Activated naive CD4-positive, alpha-beta T cell treated with anti-CD3 and anti-CD28 coated beads, Interleukin-2, amount 50 U/mL, for 24 hours (primary cell): ENCODE measurements at regions not wholly inside any gene's neighbourhood (a gene's known extent, or its start where the extent isn't known, plus 50 kb on each side); places are given as distances from the start of the nearest gene placed in this dataset.

ENCODE experiments used
- H3K27ac Mint-ChIP-seq: one replicate; pipeline ENCODE4 v1.8.0; 2021; ENCODE audit warnings: mild to moderate bottlenecking, mixed read lengths
- H3K27me3 Mint-ChIP-seq: one replicate; pipeline ENCODE4 v1.8.0; 2021; ENCODE audit warnings: mixed read lengths
- H3K36me3 Mint-ChIP-seq: one replicate; pipeline ENCODE4 v1.8.0; 2021; ENCODE audit warnings: mixed read lengths
- H3K4me1 Mint-ChIP-seq: one replicate; pipeline ENCODE4 v1.8.0; 2021; ENCODE audit warnings: mixed read lengths
- H3K4me3 Mint-ChIP-seq: one replicate; pipeline ENCODE4 v1.8.0; 2021; ENCODE audit warnings: mild to moderate bottlenecking, mixed read lengths
- H3K9me3 Mint-ChIP-seq: one replicate; pipeline ENCODE4 v1.8.0; 2021; ENCODE audit warnings: mixed read lengths

DNA sequence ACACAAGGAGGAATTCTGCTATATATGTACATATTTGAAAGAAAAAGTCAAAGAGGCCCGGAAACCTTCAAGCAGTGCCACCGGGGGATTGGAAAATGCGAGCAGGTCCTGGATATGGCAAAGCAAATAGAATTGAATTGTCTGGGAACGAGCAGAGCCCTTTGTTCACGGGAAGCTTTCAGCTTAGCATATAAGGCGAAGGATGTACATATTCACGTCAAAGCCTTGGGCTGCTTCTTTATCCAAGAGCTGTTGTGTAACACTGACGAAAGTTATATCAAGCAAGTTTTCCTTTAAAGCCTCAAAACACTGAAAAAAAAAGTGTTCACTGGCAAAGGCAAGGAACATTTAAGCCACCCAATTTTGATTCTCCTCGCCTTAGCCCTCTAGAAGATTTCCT lies 171.0 kb downstream of the GPX5 start:
- no peaks in the 10 kb centered on the region for H3K9me3 Mint-ChIP-seq
- no peak overlapping the region for H3K27ac Mint-ChIP-seq
- H3K4me3 Mint-ChIP-seq: no peak overlapping the region
- peaks cover 73% of the 10 kb centered on the region for H3K27me3 Mint-ChIP-seq
- peaks cover 3% of the 10 kb centered on the region for H3K36me3 Mint-ChIP-seq
- peaks cover 14% of the 10 kb centered on the region for H3K4me1 Mint-ChIP-seq

DNA sequence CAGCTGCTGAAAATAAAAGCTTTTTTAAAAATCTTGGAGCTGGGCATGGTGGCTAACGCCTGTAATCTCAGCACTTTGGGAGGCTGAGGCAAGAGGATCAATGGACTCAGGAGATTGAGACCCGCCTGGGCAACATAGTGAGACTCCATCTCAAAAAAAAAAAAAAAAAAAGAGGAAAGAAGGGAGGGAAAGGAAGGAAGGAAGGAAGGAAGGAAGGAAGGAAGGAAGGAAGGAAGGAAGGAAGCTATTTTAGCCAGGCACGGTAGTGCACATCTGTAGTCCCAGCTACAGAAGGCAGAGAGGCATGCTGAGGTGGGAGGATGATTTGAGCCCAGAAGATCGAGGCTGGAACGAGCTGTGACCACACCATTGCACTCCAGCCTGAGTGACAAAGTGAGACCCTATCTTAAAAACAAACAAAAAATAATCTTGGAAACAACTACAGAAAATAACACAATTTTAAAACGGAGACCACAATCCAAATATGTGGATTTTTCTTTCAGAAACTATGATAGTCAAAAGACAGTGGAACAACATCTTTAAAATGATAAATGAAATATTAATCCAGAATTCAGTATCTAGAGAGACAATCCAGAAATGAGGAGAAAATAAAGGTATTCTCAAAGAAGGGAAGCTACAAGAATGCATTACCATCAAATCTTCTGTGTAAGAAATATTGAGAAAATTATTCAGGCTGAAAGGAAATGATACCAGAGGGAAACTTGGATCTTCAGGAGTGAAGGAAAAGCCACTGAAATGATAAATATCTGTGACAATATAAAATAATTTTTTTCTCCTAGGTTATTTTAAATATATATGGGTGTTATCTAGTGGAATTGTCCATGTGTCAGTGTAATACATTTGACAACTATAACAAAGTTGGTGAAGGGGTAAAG lies 182.0 kb downstream of the GPX5 start:
- Mint-ChIP-seq H3K27me3 (peaks cover 75% of the 10 kb centered on the region), H3K4me3 (no peak overlapping the region), H3K36me3 (peaks cover 23% of the 10 kb centered on the region), H3K9me3 (peaks cover 34% of the 10 kb centered on the region), H3K4me1 (peaks cover 6% of the 10 kb centered on the region), H3K27ac (peak overlapping the region; percentile 46)

DNA sequence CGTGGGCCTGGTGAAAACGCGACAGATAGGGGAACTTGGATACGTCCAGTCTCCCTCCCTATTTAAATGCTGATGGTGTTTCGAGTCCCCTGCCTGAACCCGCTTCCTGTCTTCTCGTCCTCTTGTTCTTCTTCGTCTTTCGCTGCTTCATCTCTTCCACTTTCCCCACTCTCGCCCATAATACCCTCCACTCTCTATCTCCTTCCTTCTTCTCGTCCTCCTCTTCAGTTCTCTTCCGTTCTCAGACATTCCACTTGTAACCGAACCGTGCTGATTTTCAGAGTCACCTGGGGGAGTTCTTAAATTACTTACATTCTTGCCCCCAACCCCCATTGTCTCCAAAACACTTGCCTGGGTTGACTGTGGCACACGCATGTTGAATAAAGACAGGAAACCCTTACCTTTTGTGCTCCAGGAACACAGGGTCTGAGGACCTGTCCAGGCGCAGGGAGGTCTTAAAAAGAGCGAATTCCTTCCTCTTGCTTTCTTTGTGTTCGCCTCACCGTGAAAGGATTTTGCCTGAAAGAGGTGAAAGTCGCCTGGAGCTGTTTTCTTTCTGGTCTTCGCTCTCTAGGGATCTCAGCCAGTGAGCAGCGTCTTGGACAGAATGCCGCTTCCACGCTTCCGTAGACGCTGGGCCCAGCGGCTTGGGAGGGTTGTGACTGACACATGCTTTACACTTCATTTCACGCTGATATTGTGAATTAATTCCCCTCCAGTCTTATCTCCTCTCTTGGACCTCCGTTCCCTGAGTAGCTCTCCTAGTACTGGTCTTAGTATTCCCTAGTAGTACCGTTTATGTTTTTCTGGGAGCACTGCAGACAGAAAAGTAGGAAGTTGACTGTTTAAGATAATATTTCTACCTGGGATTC lies 184.0 kb downstream of the GPX5 start:
- Mint-ChIP-seq H3K27me3 (peaks cover 59% of the 10 kb centered on the region), H3K9me3 (peaks cover 34% of the 10 kb centered on the region), H3K36me3 (peaks cover 21% of the 10 kb centered on the region), H3K4me1 (peaks cover 6% of the 10 kb centered on the region), H3K27ac (no peak overlapping the region), H3K4me3 (peak overlapping the region; percentile 50)

DNA sequence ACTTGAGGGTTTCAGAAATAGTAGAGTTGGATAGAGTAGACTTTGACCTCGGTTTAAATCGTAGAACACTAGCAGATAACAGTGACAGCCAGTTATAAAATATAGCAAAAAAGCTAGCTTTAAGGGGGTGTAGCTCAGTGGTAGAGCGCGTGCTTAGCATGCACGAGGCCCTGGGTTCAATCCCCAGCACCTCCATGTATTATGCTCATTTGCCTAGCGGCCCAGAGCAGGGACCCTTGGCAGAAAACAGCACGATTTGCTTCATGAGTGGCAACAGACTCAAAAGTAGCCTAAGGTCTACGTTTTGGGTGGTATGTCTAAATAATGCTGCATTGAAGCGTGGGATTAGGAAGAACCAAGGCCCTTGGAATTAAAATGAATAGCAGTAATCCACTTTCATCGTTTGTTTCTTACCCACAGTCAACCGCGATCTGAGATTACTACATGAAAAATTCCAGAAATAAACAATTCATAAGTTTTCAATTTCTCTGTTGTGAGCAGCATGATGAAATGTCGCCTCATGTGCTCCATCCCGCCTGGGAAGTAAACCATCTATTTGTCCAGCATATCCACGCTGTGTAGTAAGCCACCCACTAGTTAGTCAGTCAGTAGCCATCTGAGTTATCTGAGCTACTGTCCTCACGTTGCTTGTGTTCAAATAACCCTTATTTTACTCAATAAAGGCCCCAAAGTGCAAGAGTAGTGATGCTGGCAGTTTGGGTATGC lies 184.9 kb downstream of the GPX5 start:
- H3K9me3 Mint-ChIP-seq: peaks cover 34% of the 10 kb centered on the region
- H3K4me3 Mint-ChIP-seq: no peak overlapping the region
- peaks cover 6% of the 10 kb centered on the region for H3K4me1 Mint-ChIP-seq
- H3K36me3 Mint-ChIP-seq: peaks cover 21% of the 10 kb centered on the region
- peak overlapping the region; percentile 53 for H3K27ac Mint-ChIP-seq
- H3K27me3 Mint-ChIP-seq: peaks cover 56% of the 10 kb centered on the region

DNA sequence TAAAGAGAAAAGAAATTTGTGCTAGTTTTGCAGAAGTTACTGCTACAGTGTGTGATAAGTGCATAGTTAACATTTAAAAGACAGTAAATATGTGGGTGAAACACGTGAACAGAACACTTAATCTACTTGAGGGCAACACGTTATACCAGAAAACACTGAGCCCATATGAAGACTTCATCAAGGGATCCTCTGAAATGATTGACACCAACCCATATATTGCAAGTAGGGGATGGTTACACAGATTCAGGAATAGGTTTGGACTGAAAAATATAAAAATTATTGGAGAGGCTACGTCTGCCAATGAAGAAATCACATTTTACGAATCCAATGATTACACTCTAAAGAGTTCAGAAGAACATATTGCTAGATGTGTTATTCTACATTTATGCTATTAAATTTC lies 185.6 kb downstream of the GPX5 start:
- H3K9me3 Mint-ChIP-seq: peaks cover 31% of the 10 kb centered on the region
- peaks cover 53% of the 10 kb centered on the region for H3K27me3 Mint-ChIP-seq
- H3K27ac Mint-ChIP-seq: no peak overlapping the region
- H3K4me1 Mint-ChIP-seq: peaks cover 6% of the 10 kb centered on the region
- H3K4me3 Mint-ChIP-seq: no peak overlapping the region
- peaks cover 19% of the 10 kb centered on the region for H3K36me3 Mint-ChIP-seq

DNA sequence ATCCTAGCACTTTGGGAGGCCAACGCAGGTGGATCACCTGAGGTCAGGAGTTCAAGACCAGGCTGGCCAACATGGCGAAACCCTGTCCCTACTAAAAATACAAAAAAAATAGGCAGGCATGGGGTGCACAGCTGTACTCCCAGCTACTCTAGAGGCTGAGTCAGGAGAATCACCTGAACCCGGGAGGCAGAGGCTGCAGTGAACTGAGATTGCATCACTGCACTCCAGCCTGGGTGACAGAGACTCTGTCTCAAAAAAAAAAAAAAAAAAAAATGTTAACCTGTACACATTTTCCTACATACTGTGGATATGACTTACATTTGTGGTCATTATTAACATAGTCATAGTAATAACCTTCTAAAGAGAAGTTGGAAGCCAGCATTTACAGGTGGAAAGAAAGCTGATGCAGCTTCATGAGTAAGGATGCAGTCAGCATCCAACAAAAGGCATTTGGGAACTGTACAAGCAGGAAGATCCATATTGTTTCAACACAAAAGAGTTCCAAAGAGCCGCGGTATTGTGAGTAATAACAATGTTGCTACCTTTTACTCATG lies 186.2 kb downstream of the GPX5 start:
- H3K9me3 Mint-ChIP-seq: peaks cover 25% of the 10 kb centered on the region
- H3K27me3 Mint-ChIP-seq: peaks cover 51% of the 10 kb centered on the region
- peaks cover 6% of the 10 kb centered on the region for H3K4me1 Mint-ChIP-seq
- H3K36me3 Mint-ChIP-seq: peaks cover 17% of the 10 kb centered on the region
- no peak overlapping the region for H3K27ac Mint-ChIP-seq
- no peak overlapping the region for H3K4me3 Mint-ChIP-seq

DNA sequence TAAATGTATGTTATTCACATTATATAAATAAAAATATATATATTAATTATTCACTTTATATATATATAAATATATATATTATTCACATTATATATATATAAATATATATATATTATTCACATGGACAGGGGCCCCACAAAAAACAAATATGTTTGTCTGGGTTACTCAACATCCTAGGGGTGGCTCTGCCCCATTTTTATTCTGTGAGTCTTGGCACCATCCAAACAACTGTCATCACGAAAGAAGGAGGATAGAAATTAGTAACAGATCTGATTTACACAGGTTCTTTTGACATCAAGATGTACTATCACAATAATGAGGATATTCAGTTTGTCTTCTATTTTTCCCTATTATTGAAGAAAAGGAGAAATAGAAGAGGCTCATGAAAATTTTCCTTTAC lies 187.3 kb downstream of the GPX5 start:
- H3K4me1 Mint-ChIP-seq: peaks cover 6% of the 10 kb centered on the region
- no peak overlapping the region for H3K27ac Mint-ChIP-seq
- peaks cover 48% of the 10 kb centered on the region for H3K27me3 Mint-ChIP-seq
- H3K4me3 Mint-ChIP-seq: no peak overlapping the region
- H3K9me3 Mint-ChIP-seq: peaks cover 18% of the 10 kb centered on the region
- H3K36me3 Mint-ChIP-seq: peaks cover 13% of the 10 kb centered on the region

DNA sequence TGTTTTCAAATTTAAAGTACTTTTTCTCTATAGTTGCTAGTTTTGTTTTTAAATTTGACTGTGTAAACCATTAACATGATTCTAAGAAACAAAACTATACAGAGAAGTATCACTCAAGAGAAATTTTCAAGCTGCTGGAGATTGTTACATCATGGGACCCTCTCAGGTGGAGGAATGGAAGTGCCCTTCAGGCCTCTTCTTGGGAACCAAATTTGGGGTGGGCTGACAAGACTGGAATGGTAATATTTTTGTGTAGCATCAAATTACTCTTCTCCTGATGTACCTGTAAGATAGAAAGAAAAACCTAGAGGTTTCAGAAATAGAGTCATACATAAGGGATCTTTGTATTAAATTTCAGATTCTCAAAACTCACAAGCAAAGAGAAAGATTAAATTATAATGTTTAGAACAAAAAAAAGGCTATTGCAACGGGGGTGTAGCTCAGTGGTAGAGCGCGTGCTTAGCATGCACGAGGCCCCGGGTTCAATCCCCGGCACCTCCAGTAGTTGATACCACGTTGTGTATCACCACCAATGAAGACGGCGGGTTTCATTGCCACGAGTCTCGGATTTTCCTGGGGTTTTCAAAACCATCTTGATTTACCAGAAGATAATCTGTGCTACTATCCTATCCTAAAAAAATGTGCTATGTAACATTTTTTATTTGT lies 193.7 kb downstream of the GPX5 start:
- Mint-ChIP-seq H3K4me1 (no peaks in the 10 kb centered on the region), H3K36me3 (no peaks in the 10 kb centered on the region), H3K9me3 (peaks cover 4% of the 10 kb centered on the region), H3K4me3 (no peak overlapping the region), H3K27me3 (peaks cover 57% of the 10 kb centered on the region), H3K27ac (no peak overlapping the region)

DNA sequence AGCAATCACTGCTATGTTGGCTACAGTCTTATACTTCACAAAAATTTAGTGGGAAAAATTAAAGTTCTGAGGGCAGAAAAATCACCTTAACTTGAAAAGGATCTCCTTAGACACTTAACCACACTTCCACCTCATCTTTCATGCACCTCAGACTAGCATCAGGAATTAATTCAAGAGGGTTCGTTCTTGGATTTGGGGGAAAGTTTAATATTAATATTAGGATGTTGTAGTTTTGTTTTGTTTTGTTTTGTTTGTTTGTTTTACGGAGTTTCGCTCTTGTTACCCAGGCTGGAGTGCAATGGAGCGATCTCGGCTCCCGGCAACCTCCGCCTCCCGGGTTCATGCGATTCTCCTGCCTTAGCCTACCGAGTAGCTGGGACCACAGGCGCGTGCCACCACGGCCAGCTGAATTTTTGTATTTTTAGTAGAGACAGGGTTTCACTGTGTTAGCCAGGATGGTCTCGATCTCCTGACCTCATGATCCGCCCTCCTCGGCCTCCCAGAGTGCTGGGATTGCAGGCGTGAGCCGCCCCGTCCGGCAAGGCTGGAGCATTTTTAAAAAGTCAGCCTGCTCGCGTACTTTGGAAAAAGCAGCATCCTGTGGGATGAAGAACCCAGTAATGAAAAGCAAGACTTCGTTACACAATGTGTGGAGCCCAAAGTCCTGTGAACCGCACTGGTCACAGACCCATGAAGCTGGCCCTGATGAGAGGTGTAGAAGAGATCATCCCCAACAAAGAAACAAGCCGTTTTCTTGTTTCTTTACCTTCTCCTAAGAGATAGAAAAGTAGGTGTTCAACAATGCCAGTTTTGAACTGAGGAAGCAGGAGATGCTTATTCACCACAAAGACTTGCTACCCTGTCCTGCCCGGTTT lies 194.9 kb downstream of the GPX5 start:
- no peak overlapping the region for H3K27ac Mint-ChIP-seq
- H3K4me3 Mint-ChIP-seq: no peak overlapping the region
- peaks cover 4% of the 10 kb centered on the region for H3K9me3 Mint-ChIP-seq
- H3K36me3 Mint-ChIP-seq: no peaks in the 10 kb centered on the region
- H3K4me1 Mint-ChIP-seq: no peaks in the 10 kb centered on the region
- peaks cover 57% of the 10 kb centered on the region for H3K27me3 Mint-ChIP-seq

DNA sequence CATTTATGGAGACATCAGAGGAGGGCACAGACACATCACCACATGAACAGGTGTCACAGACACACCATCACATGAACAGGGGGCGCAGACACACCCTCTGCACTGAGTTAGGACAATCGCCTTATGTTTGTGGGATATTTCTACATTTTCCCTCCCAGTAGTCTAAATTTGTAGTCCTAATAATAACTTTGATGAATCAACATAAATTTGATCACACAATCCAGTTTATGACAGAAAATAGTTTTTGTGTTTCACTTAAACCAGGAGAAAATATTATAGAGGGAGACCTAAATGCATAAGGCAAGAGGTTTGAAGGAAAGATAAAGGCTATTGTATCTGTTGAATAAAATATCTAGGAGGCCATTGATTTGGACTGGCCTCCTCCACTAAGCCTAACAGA lies 195.7 kb downstream of the GPX5 start:
- no peaks in the 10 kb centered on the region for H3K4me1 Mint-ChIP-seq
- H3K4me3 Mint-ChIP-seq: no peak overlapping the region
- peaks cover 61% of the 10 kb centered on the region for H3K27me3 Mint-ChIP-seq
- H3K36me3 Mint-ChIP-seq: no peaks in the 10 kb centered on the region
- no peak overlapping the region for H3K27ac Mint-ChIP-seq
- peaks cover 4% of the 10 kb centered on the region for H3K9me3 Mint-ChIP-seq

DNA sequence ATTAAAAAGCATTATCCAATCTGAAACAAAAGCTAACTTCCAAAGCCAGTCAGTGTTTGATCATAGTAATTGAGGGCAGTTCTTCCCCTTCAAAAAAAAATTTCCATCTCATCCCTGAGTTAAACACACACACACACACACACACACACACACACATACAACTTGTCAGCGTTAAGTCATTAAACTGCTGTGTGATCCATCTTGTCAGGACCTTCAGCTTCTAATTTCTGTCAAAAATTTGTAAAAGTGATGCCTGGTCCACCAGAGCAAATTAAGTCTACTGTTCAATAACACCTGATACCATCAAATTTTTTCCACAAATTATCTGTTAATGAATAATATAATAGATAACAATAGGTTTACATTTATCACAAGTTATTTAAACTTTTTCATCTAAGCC lies 198.7 kb downstream of the GPX5 start:
- Mint-ChIP-seq H3K4me1 (peaks cover 14% of the 10 kb centered on the region), H3K9me3 (peaks cover 16% of the 10 kb centered on the region), H3K4me3 (no peak overlapping the region), H3K27ac (no peak overlapping the region), H3K27me3 (peaks cover 67% of the 10 kb centered on the region), H3K36me3 (no peaks in the 10 kb centered on the region)

DNA sequence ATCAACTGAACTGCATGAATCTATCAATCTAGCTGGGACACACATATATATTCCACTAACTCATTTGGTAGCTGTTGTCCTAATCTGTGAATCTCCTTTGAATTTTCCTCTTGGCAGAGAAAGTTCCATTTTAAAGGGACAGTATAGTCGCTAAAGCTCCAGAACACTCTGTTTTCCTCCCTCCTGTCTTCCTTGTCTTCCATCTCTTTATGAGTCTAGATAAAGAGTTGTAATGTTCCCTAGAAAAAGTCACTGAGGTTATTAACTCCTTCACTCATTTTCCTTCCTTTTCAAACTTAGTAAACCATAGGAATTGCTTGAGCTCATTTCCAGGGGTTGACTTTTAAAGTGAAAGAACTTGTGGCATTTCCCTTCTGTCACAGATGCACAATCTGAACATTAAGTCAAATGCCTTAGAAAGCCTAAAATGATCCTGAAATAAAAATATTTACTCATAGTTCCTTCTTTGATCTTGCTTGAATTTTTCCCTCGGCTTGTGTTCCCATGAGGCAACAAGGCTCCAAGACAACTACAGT lies 198.4 kb downstream of the TRIM27 start:
- H3K27me3 Mint-ChIP-seq: peaks cover 68% of the 10 kb centered on the region
- no peaks in the 10 kb centered on the region for H3K36me3 Mint-ChIP-seq
- H3K4me3 Mint-ChIP-seq: no peak overlapping the region
- H3K9me3 Mint-ChIP-seq: peaks cover 20% of the 10 kb centered on the region
- H3K27ac Mint-ChIP-seq: no peak overlapping the region
- peaks cover 18% of the 10 kb centered on the region for H3K4me1 Mint-ChIP-seq

DNA sequence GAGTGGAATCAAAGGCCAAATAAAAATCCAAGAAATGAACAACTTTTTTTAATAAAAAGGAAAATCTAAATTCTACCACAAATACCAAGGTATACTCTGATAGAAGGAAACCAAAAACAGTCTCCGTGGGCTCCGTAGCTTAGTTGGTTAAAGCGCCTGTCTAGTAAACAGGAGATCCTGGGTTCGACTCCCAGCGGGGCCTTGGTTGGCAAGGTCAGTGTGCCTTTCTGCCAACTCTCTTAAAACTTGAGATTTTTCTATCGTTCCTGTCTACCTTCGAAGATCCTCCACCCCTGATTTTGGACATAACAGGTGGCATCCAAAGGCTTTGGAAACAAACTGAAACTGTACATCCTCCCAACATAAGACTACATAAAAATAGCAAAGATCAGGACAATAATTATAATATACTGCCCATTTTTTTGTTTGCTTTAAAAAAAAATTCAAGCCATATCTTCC lies 197.9 kb downstream of the TRIM27 start:
- H3K9me3 Mint-ChIP-seq: peaks cover 20% of the 10 kb centered on the region
- H3K36me3 Mint-ChIP-seq: no peaks in the 10 kb centered on the region
- H3K4me3 Mint-ChIP-seq: no peak overlapping the region
- peaks cover 18% of the 10 kb centered on the region for H3K4me1 Mint-ChIP-seq
- peaks cover 69% of the 10 kb centered on the region for H3K27me3 Mint-ChIP-seq
- H3K27ac Mint-ChIP-seq: no peak overlapping the region
